ENCODE measurements at regions not wholly inside any gene's neighbourhood (a gene's known extent, or its start where the extent isn't known, plus 50 kb on each side); places are given as distances from the start of the nearest gene placed in this dataset.

GRCh38 chrX:69070949-69071650 is 94.2 kb downstream of the PJA1 start:
- no peak overlapping the region for H3K4me3 ChIP-seq (ENCODE audit: control insufficient read depth, low read depth, low read length)
- no peak for DNase-seq (ENCODE audit: low read depth)
- no peak for TF ChIP-seq CTCF (conservative IDR thresholded peaks at IDR 0.05; ENCODE audit: control insufficient read depth, insufficient read depth, low read depth, low read length)

DNA sequence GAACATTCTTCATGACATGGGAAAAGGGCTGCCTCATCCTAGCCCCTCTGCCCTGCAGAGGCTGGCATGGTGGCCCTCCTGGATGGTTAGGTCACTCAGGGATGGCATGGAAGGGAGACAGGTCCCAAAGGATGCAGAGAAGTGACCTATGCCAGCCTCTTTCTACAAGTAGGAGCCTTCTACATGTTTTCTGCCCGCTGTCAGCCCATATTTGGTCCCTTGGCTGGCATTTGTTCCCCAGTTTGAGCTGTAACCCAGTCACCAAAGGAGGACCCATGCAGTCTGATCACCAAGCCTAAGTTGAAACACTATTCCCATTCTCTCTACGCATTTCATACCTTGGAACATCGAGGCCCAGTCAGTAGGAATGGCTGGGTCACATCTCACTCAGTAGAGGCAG is 95.4 kb downstream of the PJA1 start:
- DNase-seq (ENCODE audit: low read depth), result no peak
- H3K4me3 ChIP-seq (ENCODE audit: control insufficient read depth, low read depth, low read length), result no peak overlapping the region
- TF ChIP-seq CTCF (conservative IDR thresholded peaks at IDR 0.05; ENCODE audit: control insufficient read depth, insufficient read depth, low read depth, low read length), result no peak

GRCh38 chrX:69069086-69069445 is 96.2 kb downstream of the PJA1 start:
- H3K4me3 ChIP-seq (ENCODE audit: control insufficient read depth, low read depth, low read length), result no peak overlapping the region
- DNase-seq (ENCODE audit: low read depth), result no peak
- no peak for TF ChIP-seq CTCF (conservative IDR thresholded peaks at IDR 0.05; ENCODE audit: control insufficient read depth, insufficient read depth, low read depth, low read length)

DNA sequence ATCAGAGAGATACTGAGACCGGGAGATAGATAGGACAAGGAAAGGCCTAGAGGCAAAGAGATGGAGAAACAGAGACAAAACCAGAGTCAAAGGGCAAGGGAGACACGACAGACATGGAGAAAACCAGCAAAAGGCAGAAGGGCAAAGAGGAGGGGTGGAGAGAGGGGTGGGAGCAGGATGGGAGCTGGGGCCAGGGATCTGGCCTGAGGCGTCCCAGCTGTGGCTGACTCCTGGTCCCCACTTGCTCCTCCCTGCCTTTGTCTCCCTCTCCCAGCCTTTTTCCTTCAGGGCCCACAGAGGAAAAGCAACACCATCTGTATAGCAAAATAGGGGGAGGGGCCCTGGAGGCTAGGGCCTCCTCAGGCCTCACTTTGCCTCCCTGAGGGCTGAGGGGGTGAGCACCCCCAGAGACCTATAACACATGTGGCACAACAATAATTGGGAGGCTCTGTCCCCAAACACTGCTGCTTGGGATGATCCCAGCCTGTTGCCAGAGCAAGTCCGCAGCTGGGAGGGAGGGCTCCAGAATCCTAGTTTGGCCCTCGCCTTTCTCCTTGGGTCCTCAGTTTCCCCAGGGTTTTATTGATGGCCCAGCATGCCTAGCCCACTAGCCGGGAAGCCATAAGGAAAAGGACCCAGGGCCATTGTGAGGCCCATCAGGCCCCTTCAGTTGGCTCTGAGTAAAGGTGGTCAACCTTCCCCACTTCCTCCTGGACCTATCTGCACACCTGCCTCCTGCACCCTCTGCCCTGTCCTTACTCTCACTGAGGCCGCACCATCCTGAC is 96.8 kb downstream of the PJA1 start:
- DNase-seq (ENCODE audit: low read depth), result no peak
- TF ChIP-seq CTCF (conservative IDR thresholded peaks at IDR 0.05; ENCODE audit: control insufficient read depth, insufficient read depth, low read depth, low read length), result no peak

DNA sequence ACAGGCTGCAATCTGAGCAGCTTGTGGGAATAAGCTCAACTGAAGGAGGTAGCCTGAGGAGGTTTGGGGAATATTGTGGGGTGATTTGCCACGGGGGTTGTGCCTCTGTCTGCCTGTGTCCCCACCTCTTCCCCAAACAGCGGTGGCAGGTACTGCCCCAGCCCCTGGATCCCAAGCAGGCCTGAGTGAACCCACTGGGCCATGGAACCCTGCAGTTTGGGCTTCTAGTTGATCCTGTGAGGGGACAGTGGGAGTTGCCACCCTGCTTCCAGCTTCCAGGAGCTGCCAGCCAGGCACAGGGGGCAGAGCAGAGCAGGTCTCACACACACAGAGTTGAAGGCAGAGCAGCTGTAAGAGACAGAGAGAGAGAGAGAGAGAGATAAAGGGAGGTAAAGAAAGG is 97.4 kb downstream of the PJA1 start:
- no peak for TF ChIP-seq CTCF (conservative IDR thresholded peaks at IDR 0.05; ENCODE audit: control insufficient read depth, insufficient read depth, low read depth, low read length)
- H3K4me3 ChIP-seq (ENCODE audit: control insufficient read depth, low read depth, low read length), result no peak overlapping the region

More for the DNA sequence above, 96.8 kb downstream of the PJA1 start:
- H3K4me3 ChIP-seq (ENCODE audit: control insufficient read depth, low read depth, low read length), result no peak overlapping the region

GRCh38 chrX:69066966-69067525 is 98.2 kb downstream of the PJA1 start:
- TF ChIP-seq CTCF (conservative IDR thresholded peaks at IDR 0.05; ENCODE audit: control insufficient read depth, insufficient read depth, low read depth, low read length), result no peak
- peak; percentile 4 for DNase-seq (ENCODE audit: low read depth)

More for the DNA sequence above, 97.4 kb downstream of the PJA1 start:
- no peak for DNase-seq (ENCODE audit: low read depth)

More at GRCh38 chrX:69066966-69067525, 98.2 kb downstream of the PJA1 start:
- H3K4me3 ChIP-seq (ENCODE audit: control insufficient read depth, low read depth, low read length), result no peak overlapping the region
